PC-3 (cell line): ENCODE measurements at regions not wholly inside any gene's neighbourhood (a gene's known extent, or its start where the extent isn't known, plus 50 kb on each side); places are given as distances from the start of the nearest gene placed in this dataset.

Experiments used
- EZH2 ChIP-seq: fragments of 300-600 bp; sonication (generic); IDR thresholded peaks from one replicate; pipeline ENCODE4 v1.6.1; 2017; ENCODE audit warnings: antibody characterized with exemption, mild to moderate bottlenecking, low read length; ENCODE audit not compliant: unreplicated experiment
- TF ChIP-seq, protein P1 (sequence below): fragments of 300-600 bp; sonication (generic); conservative IDR thresholded peaks from 2 replicates; pipeline ENCODE4 v1.5.1; 2017; ENCODE audit warnings: antibody characterized with exemption, low read depth, mild to moderate bottlenecking, low read length

DNA sequence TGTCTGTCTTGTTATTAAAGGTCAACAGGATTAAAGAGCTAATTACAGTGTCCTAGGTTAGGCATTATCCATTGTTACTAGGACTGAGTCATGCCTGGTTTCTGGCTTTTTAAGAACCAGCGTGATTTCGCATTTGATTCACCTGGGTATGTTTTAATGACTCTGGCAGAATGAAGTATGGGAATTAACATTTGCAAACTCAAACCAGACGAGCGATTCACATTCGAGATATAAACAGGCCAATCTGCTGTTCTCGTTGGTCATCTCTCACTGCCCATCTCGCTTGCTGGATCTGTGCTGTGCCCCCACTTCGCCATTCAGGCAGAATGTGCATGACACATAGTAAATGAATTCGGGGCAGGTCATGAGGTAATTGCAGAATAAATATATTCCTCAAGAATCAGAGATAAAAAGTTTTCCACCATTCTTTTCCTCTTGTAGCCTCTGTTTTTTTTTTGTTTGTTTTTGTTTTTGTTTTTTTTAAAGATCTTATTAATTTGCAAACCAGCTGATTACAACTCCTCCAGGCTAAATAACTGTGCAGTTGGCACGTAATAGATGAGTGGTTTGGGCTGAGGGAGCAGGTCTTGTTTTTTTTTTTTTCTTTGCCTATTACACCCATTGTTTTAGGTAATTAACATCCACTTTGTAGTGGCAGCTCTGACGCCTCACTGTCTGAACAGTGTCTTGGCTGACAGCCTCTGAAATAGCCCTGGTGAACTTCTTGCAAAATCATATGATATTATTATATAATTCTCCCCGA lies 313.5 kb upstream of the MSX2 start:
- TF ChIP-seq, protein P1, sequence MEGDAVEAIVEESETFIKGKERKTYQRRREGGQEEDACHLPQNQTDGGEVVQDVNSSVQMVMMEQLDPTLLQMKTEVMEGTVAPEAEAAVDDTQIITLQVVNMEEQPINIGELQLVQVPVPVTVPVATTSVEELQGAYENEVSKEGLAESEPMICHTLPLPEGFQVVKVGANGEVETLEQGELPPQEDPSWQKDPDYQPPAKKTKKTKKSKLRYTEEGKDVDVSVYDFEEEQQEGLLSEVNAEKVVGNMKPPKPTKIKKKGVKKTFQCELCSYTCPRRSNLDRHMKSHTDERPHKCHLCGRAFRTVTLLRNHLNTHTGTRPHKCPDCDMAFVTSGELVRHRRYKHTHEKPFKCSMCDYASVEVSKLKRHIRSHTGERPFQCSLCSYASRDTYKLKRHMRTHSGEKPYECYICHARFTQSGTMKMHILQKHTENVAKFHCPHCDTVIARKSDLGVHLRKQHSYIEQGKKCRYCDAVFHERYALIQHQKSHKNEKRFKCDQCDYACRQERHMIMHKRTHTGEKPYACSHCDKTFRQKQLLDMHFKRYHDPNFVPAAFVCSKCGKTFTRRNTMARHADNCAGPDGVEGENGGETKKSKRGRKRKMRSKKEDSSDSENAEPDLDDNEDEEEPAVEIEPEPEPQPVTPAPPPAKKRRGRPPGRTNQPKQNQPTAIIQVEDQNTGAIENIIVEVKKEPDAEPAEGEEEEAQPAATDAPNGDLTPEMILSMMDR: no peak
- no peak for TF ChIP-seq EZH2
